ENCODE measurements at regions not wholly inside any gene's neighbourhood (a gene's known extent, or its start where the extent isn't known, plus 50 kb on each side); places are given as distances from the start of the nearest gene placed in this dataset.

DNA sequence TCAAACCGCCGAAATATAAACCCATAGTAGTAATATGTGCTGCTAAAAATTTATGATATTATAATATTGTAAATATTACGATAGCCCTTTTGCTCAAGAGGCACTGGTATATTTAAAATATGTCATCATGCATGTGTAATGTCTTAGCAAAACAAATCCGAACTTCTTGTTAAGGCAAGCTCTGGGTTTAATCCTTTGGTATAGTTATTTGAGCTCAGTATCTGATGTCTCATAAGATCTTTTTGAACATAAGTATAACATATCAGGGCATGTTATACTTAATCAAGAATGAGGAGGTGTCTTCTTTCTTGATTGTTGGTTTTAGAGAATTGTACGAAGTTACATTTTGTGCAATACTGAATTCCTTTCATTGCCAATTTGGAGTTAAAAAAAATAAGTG lies 154.1 kb upstream of the CBLB start:
- TF ChIP-seq OSR1 (CRISPR knock-in tag; IDR thresholded peaks at IDR 0.05) (no peak), TOX (CRISPR knock-in tag; IDR thresholded peaks at IDR 0.05; ENCODE audit: borderline replicate concordance) (no peak), ZNF8 (CRISPR knock-in tag; IDR thresholded peaks at IDR 0.05) (no peak)

Data from SK-N-SH treated with all-trans-retinoic acid at 6 μM for 48 hours (cell line).